Pancreas (tissue), 10 donors: ENCODE measurements at regions not wholly inside any gene's neighbourhood (a gene's known extent, or its start where the extent isn't known, plus 50 kb on each side); places are given as distances from the start of the nearest gene placed in this dataset.

Experiments
- ATAC-seq, 4 donors: fragments of 200-7000 bp; cut with Tn5 transposase; one replicate each; pipeline versions ENCODE4 v1.8.0 to v1.9.1; 2020; ENCODE audit warnings: mild to moderate bottlenecking in 4 of 4, moderate library complexity in 4 of 4
- DNase-seq, 6 donors: peaks; one replicate each; pipeline ENCODE4 v3.0.0-alpha.2; 2020
- FAIRE-seq: peaks from 2 replicates; lab custom pipeline; 2012; peaks lifted over from hg19 to GRCh38; lab: Jason Lieb, UNC
- H3K27ac ChIP-seq, 4 donors: fragments of 200-600 bp; sonication (generic); 1 replicate in 3 of 4; 2 replicates in 1 of 4; pipeline versions ENCODE4 v1.5.0 to v1.8.0; 2020
- H3K27me3 ChIP-seq, 4 donors: fragments of 200-600 bp; one replicate each; pipeline ENCODE4 v1.8.0; 2021
- H3K36me3 ChIP-seq, 3 donors: fragments of 200-600 bp; sonication (generic) in 1 of 3; one replicate each; pipeline versions ENCODE4 v1.5.0 to v1.8.0; 2020 to 2021
- H3K4me1 ChIP-seq, 3 donors: fragments of 200-600 bp; one replicate each; pipeline ENCODE4 v1.8.0; 2021
- H3K4me3 ChIP-seq, 4 donors: fragments of 200-600 bp; sonication (generic) in 2 of 4; one replicate each; pipeline versions ENCODE4 v1.5.0 to v1.8.0; 2020 to 2021
- H3K9me3 ChIP-seq, 4 donors: fragments of 200-600 bp; one replicate each; pipeline ENCODE4 v1.8.0; 2021
- WGBS, 2 donors: extraction: QIAGEN DNeasy Blood & Tissue Kit; methylation state at CpG; one replicate each; pipeline ENCODE4 v1.1.7; 2013; 5-methylcytosine and 5-hydroxymethylcytosine counted together
- intact Hi-C, 3 donors: fragments of 100-400 bp; cut with DNase I; formaldehyde crosslinking; loops; one replicate each; pipeline versions ENCODE4 v1.11.1 to v1.14.2; 2022
- TF ChIP-seq, protein P1 (sequence below), 4 donors: fragments of 200-600 bp; sonication (generic) in 3 of 4; IDR thresholded peaks; one replicate each; pipeline versions ENCODE4 v1.5.0 to v1.8.0; 2021; ENCODE audit warnings: antibody characterized with exemption in 4 of 4
- donor health status: healthy with polysubstance abuse.
- donor health status: DM: no; HTN: no; CAD: no; lungs with moderate emphysema.
- donor health status: DM: no; HTN: no; CAD: no.
- donor health status: control.
- donor health status: control.
- donor health status: Bipolar disorder and iron deficiency.
- donor health status: DM: yes; HTN: yes; CAD: no.
- donor health status: DM: no; HTN: no; CAD: no.
- donor health status: DM: no; HTN: no; CAD: no.
- donor health status: DM: yes; HTN: yes; CAD: no.

- no peak overlapping the region for H3K4me3 ChIP-seq
- no peaks in the 10 kb centered on the region for H3K4me1 ChIP-seq
- no peaks in the 10 kb centered on the region for H3K9me3 ChIP-seq
- intact Hi-C loops, result no loop called here
- WGBS, 2 donors, result 93 to 100% methylated on average over 1 of the region's 1 CpG
- H3K27me3 ChIP-seq, result no peaks in the 10 kb centered on the region
- TF ChIP-seq, protein P1, sequence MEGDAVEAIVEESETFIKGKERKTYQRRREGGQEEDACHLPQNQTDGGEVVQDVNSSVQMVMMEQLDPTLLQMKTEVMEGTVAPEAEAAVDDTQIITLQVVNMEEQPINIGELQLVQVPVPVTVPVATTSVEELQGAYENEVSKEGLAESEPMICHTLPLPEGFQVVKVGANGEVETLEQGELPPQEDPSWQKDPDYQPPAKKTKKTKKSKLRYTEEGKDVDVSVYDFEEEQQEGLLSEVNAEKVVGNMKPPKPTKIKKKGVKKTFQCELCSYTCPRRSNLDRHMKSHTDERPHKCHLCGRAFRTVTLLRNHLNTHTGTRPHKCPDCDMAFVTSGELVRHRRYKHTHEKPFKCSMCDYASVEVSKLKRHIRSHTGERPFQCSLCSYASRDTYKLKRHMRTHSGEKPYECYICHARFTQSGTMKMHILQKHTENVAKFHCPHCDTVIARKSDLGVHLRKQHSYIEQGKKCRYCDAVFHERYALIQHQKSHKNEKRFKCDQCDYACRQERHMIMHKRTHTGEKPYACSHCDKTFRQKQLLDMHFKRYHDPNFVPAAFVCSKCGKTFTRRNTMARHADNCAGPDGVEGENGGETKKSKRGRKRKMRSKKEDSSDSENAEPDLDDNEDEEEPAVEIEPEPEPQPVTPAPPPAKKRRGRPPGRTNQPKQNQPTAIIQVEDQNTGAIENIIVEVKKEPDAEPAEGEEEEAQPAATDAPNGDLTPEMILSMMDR (IDR thresholded peaks at IDR 0.05), result no peak
- no peaks in the 10 kb centered on the region for H3K36me3 ChIP-seq
- H3K27ac ChIP-seq, result no peak overlapping the region
- no peak for DNase-seq
- no peak for FAIRE-seq
- no peak for ATAC-seq
These were observed 53.3 kb downstream of the C7orf25 start for GRCh38 chr7:42858570-42858969.

- TF ChIP-seq, protein P1 (IDR thresholded peaks at IDR 0.05), result no peak
- H3K9me3 ChIP-seq, result no peaks in the 10 kb centered on the region
- DNase-seq, result no peak
- H3K27ac ChIP-seq, result no peak overlapping the region
- no peak for FAIRE-seq
- H3K36me3 ChIP-seq, result no peaks in the 10 kb centered on the region
- intact Hi-C loops, result no loop called here
- H3K4me3 ChIP-seq, result peak overlapping the region; percentile 8 to 46 (median 18)
- H3K27me3 ChIP-seq, result no peaks in the 10 kb centered on the region
- no peaks in the 10 kb centered on the region for H3K4me1 ChIP-seq
- 16 to 23% methylated on average over 19 of the region's 19 CpGs for WGBS, 2 donors
- ATAC-seq, result peak in 3 of 4 donors; percentile 62 to 74 (median 70)
These were observed 55.3 kb downstream of the C7orf25 start for GRCh38 chr7:42856605-42856987.

DNA sequence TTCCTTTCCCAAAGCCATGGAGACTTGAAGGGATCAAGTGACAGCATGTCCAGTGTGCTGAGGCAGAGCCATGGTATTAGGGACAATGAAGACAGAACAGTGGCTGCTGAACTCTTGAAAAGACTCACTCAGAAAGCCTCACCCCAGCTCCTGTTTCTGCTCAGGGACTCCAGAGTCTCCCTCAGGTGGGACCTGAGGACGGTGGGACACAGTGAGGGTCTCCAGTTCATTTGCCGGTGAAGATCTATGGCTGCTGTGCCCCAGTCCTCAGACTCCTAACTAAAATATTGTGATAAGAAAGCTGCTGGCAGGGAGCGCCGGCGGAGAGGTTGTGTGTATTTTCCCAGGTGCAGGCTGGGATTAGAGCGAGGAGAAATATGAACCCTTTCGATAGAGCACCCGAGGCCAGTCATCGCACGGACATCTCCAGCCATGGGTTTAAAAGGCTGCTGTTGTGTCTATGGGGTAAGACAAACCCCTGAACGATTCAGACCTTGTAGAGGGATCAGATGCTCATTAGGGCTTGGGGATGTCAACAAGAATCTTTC, 57.2 kb downstream of the C7orf25 start:
- DNase-seq (no peak), FAIRE-seq (no peak), ATAC-seq (peak in 1 of 4 donors; percentile 65)
- TF ChIP-seq, protein P1 (IDR thresholded peaks at IDR 0.05), result no peak
- no peak overlapping the region for H3K4me3 ChIP-seq
- no peaks in the 10 kb centered on the region for H3K36me3 ChIP-seq
- no peak overlapping the region for H3K27ac ChIP-seq
- intact Hi-C loops, result no loop called here
- H3K27me3 ChIP-seq, result no peaks in the 10 kb centered on the region
- no peaks in the 10 kb centered on the region for H3K9me3 ChIP-seq
- H3K4me1 ChIP-seq, result no peaks in the 10 kb centered on the region
- 45 to 59% methylated on average over 11 of the region's 11 CpGs for WGBS, 2 donors

DNA sequence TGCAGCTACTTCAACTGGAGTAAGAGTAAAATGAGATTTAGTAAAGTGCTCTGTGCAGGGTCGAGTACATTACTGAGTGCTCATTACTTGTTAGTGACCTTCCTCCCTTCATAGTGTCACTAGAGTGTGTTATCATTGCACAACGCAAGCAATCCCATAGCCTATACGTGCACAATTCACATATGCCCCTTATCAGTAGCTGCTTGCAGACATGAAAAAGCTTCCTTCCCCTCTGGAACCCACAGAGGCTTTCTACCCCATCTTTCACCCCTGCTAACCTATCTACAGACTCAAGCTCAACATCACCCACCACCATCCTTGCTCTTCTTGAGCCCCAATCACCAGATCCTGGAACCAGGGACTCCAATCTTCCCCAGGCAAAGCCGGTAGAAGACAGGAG, 59.3 kb downstream of the C7orf25 start:
- Histone ChIP-seq H3K9me3 (no peaks in the 10 kb centered on the region), H3K4me3 (no peak overlapping the region), H3K27me3 (no peaks in the 10 kb centered on the region), H3K36me3 (no peaks in the 10 kb centered on the region), H3K27ac (no peak overlapping the region), H3K4me1 (no peaks in the 10 kb centered on the region)
- no peak for ATAC-seq
- FAIRE-seq, result no peak
- WGBS, 2 donors, result 26 to 39% methylated on average over 4 of the region's 4 CpGs
- DNase-seq, result no peak
- TF ChIP-seq, protein P1 (IDR thresholded peaks at IDR 0.05), result no peak
- intact Hi-C loops, result no loop called here

GRCh38 chr7:42843205-42843800, 68.6 kb downstream of the C7orf25 start:
- H3K27ac ChIP-seq, result no peak overlapping the region
- peak in 3 of 4 donors; percentile 84 to 91 (median 91) for ATAC-seq
- intact Hi-C loops, result no loop called here
- no peaks in the 10 kb centered on the region for H3K4me1 ChIP-seq
- TF ChIP-seq, protein P1 (IDR thresholded peaks at IDR 0.05), result peak in 2 of 4 donors; percentile 15 to 17
- no peak overlapping the region for H3K4me3 ChIP-seq
- FAIRE-seq, result no peak
- H3K36me3 ChIP-seq, result no peaks in the 10 kb centered on the region
- peak in 3 of 6 donors; percentile 22 to 33 (median 31) for DNase-seq
- WGBS, 2 donors, result 17 to 21% methylated on average over 12 of the region's 12 CpGs
- H3K9me3 ChIP-seq, result no peaks in the 10 kb centered on the region
- peaks cover 0 to 5% (median 0%) of the 10 kb centered on the region in 4 donors for H3K27me3 ChIP-seq
